Neuronal stem cell (in vitro differentiated cells): ENCODE measurements at regions not wholly inside any gene's neighbourhood (a gene's known extent, or its start where the extent isn't known, plus 50 kb on each side); places are given as distances from the start of the nearest gene placed in this dataset.

Experiments used
- DNase-seq: peaks from one replicate; pipeline ENCODE4 v3.0.0-alpha.2; 2013; ENCODE audit warnings: low spot score
- H2AFZ ChIP-seq: one replicate; pipeline ENCODE4 v1.6.1; 2013; ENCODE audit warnings: mild to moderate bottlenecking, low read length, inconsistent platforms
- H2AK5ac ChIP-seq: 2 replicates; pipeline ENCODE4 v1.6.1; 2013; ENCODE audit warnings: low read depth, mild to moderate bottlenecking, inconsistent platforms, low read length, moderate library complexity, mixed read lengths
- H2BK120ac ChIP-seq: 2 replicates; pipeline ENCODE4 v1.6.1; 2013; ENCODE audit warnings: low read depth, mild to moderate bottlenecking, inconsistent platforms, low read length, moderate library complexity, mixed read lengths
- H2BK12ac ChIP-seq: one replicate; pipeline ENCODE4 v1.6.1; 2013; ENCODE audit warnings: low read length, inconsistent platforms
- H2BK15ac ChIP-seq: 2 replicates; pipeline ENCODE4 v1.6.1; 2013; ENCODE audit warnings: mild to moderate bottlenecking, low read length, inconsistent platforms, mixed read lengths
- H2BK5ac ChIP-seq: one replicate; pipeline ENCODE4 v1.6.1; 2013; ENCODE audit warnings: inconsistent platforms, mild to moderate bottlenecking, low read length, moderate library complexity
- H3K14ac ChIP-seq: one replicate; pipeline ENCODE4 v1.6.1; 2013; ENCODE audit warnings: low read length, inconsistent platforms
- H3K18ac ChIP-seq: 2 replicates; pipeline ENCODE4 v1.6.1; 2013; ENCODE audit warnings: low read length, inconsistent platforms
- H3K23ac ChIP-seq: 2 replicates; pipeline ENCODE4 v1.6.1; 2013; ENCODE audit warnings: low read depth, mild to moderate bottlenecking, mixed read lengths, low read length, inconsistent platforms; ENCODE audit not compliant: poor library complexity
- H3K27ac ChIP-seq: replicated peaks from 3 replicates; pipeline ENCODE4 v1.5.1; 2013; ENCODE audit warnings: low read length, inconsistent platforms
- H3K27me3 ChIP-seq, 3 experiments: 2 replicates each; pipeline ENCODE4 v1.6.1; 2013; ENCODE audit warnings: low read length in 3 of 3, mild to moderate bottlenecking in 2 of 3, inconsistent platforms in 1 of 3, low read depth in 1 of 3, mixed read lengths in 1 of 3, moderate library complexity in 1 of 3; ENCODE audit not compliant: control insufficient read depth in 3 of 3, insufficient read depth in 3 of 3
- H3K36me3 ChIP-seq, 2 donors: replicated peaks in 1 of 2; 2 replicates each; pipeline ENCODE4 v1.6.1; 2013; ENCODE audit warnings: low read length in 2 of 2; ENCODE audit not compliant: control insufficient read depth in 2 of 2, insufficient read depth in 2 of 2
- H3K4ac ChIP-seq: 2 replicates; pipeline ENCODE4 v1.6.1; 2013; ENCODE audit warnings: inconsistent platforms, mild to moderate bottlenecking, low read length, moderate library complexity
- H3K4me1 ChIP-seq, 2 donors: 1 replicate in 1 of 2; 2 replicates in 1 of 2; pipeline ENCODE4 v1.6.1; 2013; ENCODE audit warnings: low read length in 2 of 2, low read depth in 1 of 2; ENCODE audit not compliant: control insufficient read depth in 2 of 2, insufficient read depth in 1 of 2
- H3K4me2 ChIP-seq: one replicate; pipeline ENCODE4 v1.6.1; 2013; ENCODE audit warnings: mild to moderate bottlenecking, low read length, inconsistent platforms; ENCODE audit not compliant: insufficient read depth, poor library complexity, severe bottlenecking
- H3K4me3 ChIP-seq, 2 donors: 2 replicates each; pipeline ENCODE4 v1.5.1; 2013; ENCODE audit warnings: low read length in 2 of 2, mild to moderate bottlenecking in 2 of 2, inconsistent platforms in 1 of 2, moderate library complexity in 1 of 2
- H3K79me1 ChIP-seq: one replicate; pipeline ENCODE4 v1.6.1; 2013; ENCODE audit warnings: low read depth, mild to moderate bottlenecking, inconsistent platforms, low read length, moderate library complexity
- H3K9ac ChIP-seq: one replicate; pipeline ENCODE4 v1.6.1; 2013; ENCODE audit warnings: mild to moderate bottlenecking, low read depth, low read length, inconsistent platforms; ENCODE audit not compliant: poor library complexity
- H3K9me3 ChIP-seq, 2 donors: replicated peaks in 1 of 2; 2 replicates each; pipeline versions ENCODE3 to v1.6.1; 2013; ENCODE audit warnings: low read length in 2 of 2, mild to moderate bottlenecking in 2 of 2, inconsistent platforms in 1 of 2, low read depth in 1 of 2, mixed read lengths in 1 of 2, moderate library complexity in 1 of 2; ENCODE audit not compliant: control insufficient read depth in 2 of 2, insufficient read depth in 1 of 2
- H4K8ac ChIP-seq: one replicate; pipeline ENCODE4 v1.6.1; 2013; ENCODE audit warnings: low read depth, mild to moderate bottlenecking, inconsistent platforms, low read length, moderate library complexity
- H4K91ac ChIP-seq: one replicate; pipeline ENCODE4 v1.6.1; 2013; ENCODE audit warnings: low read length, low read depth, mild to moderate bottlenecking, inconsistent platforms; ENCODE audit not compliant: poor library complexity
- WGBS, 2 donors: extraction: QIAGEN DNeasy Blood & Tissue Kit; methylation state at CpG; one replicate each; pipeline ENCODE4 v1.1.7; 2013; ENCODE audit warnings: missing lambda C conversion rate in 2 of 2, mixed read lengths in 1 of 2; ENCODE audit not compliant: insufficient read length in 2 of 2, insufficient replicate concordance in 1 of 2; ENCODE audit errors: extremely low coverage in 2 of 2; 5-methylcytosine and 5-hydroxymethylcytosine counted together

DNA sequence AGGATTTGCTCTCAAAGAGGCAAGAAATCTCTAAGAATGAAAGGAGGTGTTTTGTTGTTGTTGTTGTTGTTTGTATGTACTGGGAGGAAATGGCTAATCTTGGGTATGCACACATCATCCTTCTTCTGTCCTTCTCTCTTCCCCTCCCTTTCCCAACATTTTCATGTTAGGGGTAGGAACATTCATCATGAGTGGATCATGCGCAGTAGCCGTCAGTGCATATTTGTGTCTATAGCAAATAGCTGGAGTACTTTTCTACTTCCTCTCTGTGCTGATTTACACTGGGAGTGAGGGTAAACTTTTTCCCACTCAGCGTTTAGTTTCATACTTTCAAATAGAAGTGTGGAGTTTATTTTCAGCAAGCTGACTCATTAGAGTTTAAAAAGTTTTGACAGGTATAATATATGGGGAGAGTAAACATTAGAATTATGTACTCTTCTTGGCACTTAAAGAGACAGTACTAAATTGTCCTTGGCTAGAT is 80.5 kb upstream of the PRKG1 start:
- Histone ChIP-seq H3K9ac (no peak overlapping the region), H3K79me1 (no peaks in the 10 kb centered on the region), H2AK5ac (no peak overlapping the region), H3K36me3 (no peaks in the 10 kb centered on the region), H3K4me1 (peaks cover 0 to 6% of the 10 kb centered on the region in 2 donors), H3K4ac (no peak overlapping the region), H3K27ac (no peak overlapping the region), H3K4me3 (no peak overlapping the region), H2BK120ac (no peak overlapping the region), H4K8ac (no peak overlapping the region), H4K91ac (no peak overlapping the region), H3K9me3 (no peaks in the 10 kb centered on the region), H3K14ac (no peak overlapping the region), H3K23ac (no peak overlapping the region), H3K27me3 (peaks cover 6 to 84% (median 31%) of the 10 kb centered on the region in 3 experiments), H3K18ac (no peak overlapping the region), H3K4me2 (no peak overlapping the region), H2BK15ac (no peak overlapping the region), H2BK5ac (no peak overlapping the region), H2AFZ (no peak overlapping the region), H2BK12ac (no peak overlapping the region)
- no peak for DNase-seq
- WGBS, 2 donors, result no CpG with 5 or more reads among the region's 3 CpGs

GRCh38 chr10:50997461-50997860 is 76.8 kb upstream of the PRKG1 start:
- no peaks in the 10 kb centered on the region for H3K9me3 ChIP-seq
- no peak overlapping the region for H2BK12ac ChIP-seq
- no peak overlapping the region for H2BK120ac ChIP-seq
- peaks cover 1 to 65% (median 13%) of the 10 kb centered on the region in 3 experiments for H3K27me3 ChIP-seq
- no peak overlapping the region for H3K4me2 ChIP-seq
- H3K14ac ChIP-seq, result no peak overlapping the region
- no peak overlapping the region for H2AK5ac ChIP-seq
- H3K23ac ChIP-seq, result no peak overlapping the region
- H3K36me3 ChIP-seq, result no peaks in the 10 kb centered on the region
- no peak overlapping the region for H2BK15ac ChIP-seq
- no peak overlapping the region for H3K18ac ChIP-seq
- no peak overlapping the region for H2AFZ ChIP-seq
- no peak overlapping the region for H3K9ac ChIP-seq
- DNase-seq, result no peak
- no peak overlapping the region for H3K4ac ChIP-seq
- no peak overlapping the region for H3K4me3 ChIP-seq
- no peak overlapping the region for H4K8ac ChIP-seq
- no peak overlapping the region for H3K27ac ChIP-seq
- peaks cover 0 to 2% of the 10 kb centered on the region in 2 donors for H3K4me1 ChIP-seq
- no peak overlapping the region for H2BK5ac ChIP-seq
- WGBS, 2 donors, result no CpG with 5 or more reads among the region's 2 CpGs
- no peak overlapping the region for H4K91ac ChIP-seq
- H3K79me1 ChIP-seq, result no peaks in the 10 kb centered on the region

GRCh38 chr10:50999163-50999562 is 75.1 kb upstream of the PRKG1 start:
- H2BK15ac ChIP-seq, result no peak overlapping the region
- no peaks in the 10 kb centered on the region for H3K79me1 ChIP-seq
- no peak overlapping the region for H2BK5ac ChIP-seq
- H3K23ac ChIP-seq, result no peak overlapping the region
- H3K27me3 ChIP-seq, result peaks cover 0 to 49% (median 0%) of the 10 kb centered on the region in 3 experiments
- H3K4me1 ChIP-seq, result peaks cover 0 to 3% of the 10 kb centered on the region in 2 donors
- H3K9ac ChIP-seq, result no peak overlapping the region
- WGBS, 2 donors, result no CpG with 5 or more reads among the region's 2 CpGs
- no peak overlapping the region for H4K8ac ChIP-seq
- no peak overlapping the region for H3K4me3 ChIP-seq
- H3K36me3 ChIP-seq, result no peaks in the 10 kb centered on the region
- no peak for DNase-seq
- no peak overlapping the region for H3K4ac ChIP-seq
- H2AK5ac ChIP-seq, result no peak overlapping the region
- no peak overlapping the region for H3K18ac ChIP-seq
- no peak overlapping the region for H3K27ac ChIP-seq
- no peak overlapping the region for H3K4me2 ChIP-seq
- H2AFZ ChIP-seq, result no peak overlapping the region
- H2BK12ac ChIP-seq, result no peak overlapping the region
- H4K91ac ChIP-seq, result no peak overlapping the region
- no peak overlapping the region for H3K14ac ChIP-seq
- no peaks in the 10 kb centered on the region for H3K9me3 ChIP-seq
- H2BK120ac ChIP-seq, result no peak overlapping the region

GRCh38 chr10:51000164-51000563 is 74.1 kb upstream of the PRKG1 start:
- H3K4ac ChIP-seq, result no peak overlapping the region
- no peak overlapping the region for H4K8ac ChIP-seq
- no peaks in the 10 kb centered on the region for H3K36me3 ChIP-seq
- no peak overlapping the region for H2BK15ac ChIP-seq
- H4K91ac ChIP-seq, result no peak overlapping the region
- H2AFZ ChIP-seq, result no peak overlapping the region
- H2AK5ac ChIP-seq, result no peak overlapping the region
- H3K9ac ChIP-seq, result no peak overlapping the region
- peaks cover 0 to 3% of the 10 kb centered on the region in 2 donors for H3K4me1 ChIP-seq
- no peak overlapping the region for H3K4me2 ChIP-seq
- H2BK120ac ChIP-seq, result no peak overlapping the region
- H3K27me3 ChIP-seq, result peaks cover 0 to 46% (median 0%) of the 10 kb centered on the region in 3 experiments
- H3K14ac ChIP-seq, result no peak overlapping the region
- H3K23ac ChIP-seq, result no peak overlapping the region
- no peak overlapping the region for H3K4me3 ChIP-seq
- no peak overlapping the region for H3K18ac ChIP-seq
- no peak overlapping the region for H3K27ac ChIP-seq
- no peak overlapping the region for H2BK5ac ChIP-seq
- no CpG with 5 or more reads among the region's 3 CpGs for WGBS, 2 donors
- H3K9me3 ChIP-seq, result no peaks in the 10 kb centered on the region
- H2BK12ac ChIP-seq, result no peak overlapping the region
- no peak for DNase-seq
- H3K79me1 ChIP-seq, result no peaks in the 10 kb centered on the region
